ENCODE measurements at regions not wholly inside any gene's neighbourhood (a gene's known extent, or its start where the extent isn't known, plus 50 kb on each side); places are given as distances from the start of the nearest gene placed in this dataset.

DNA sequence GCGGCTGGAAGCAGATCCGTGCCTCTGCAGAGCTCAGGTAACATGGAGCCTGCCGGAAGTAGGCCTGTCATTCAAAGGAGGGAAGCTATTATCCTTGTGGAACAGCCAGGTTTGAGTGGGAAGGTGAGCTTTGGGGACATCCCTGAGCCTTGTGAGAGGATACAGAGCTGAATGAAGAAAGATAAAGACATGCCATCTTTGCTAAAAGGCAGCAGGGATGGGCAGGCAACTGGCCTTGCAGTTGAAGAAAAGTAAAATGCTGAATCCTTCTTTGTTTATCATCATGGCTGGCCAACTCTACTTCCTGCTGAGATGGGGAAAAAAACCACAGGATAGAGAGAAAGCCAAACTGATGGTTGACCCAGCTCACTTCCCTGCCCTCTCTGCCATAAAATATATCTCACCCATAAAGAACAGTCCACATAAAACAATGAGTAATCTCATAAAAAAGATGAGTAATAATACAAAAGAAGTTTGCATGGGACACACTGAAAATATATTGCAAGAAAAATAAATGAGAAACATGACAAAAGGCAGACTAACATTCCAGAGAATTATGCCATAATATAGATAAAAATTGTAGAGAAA, 226.3 kb downstream of the DLEU7 start:
- TF ChIP-seq, protein P1, sequence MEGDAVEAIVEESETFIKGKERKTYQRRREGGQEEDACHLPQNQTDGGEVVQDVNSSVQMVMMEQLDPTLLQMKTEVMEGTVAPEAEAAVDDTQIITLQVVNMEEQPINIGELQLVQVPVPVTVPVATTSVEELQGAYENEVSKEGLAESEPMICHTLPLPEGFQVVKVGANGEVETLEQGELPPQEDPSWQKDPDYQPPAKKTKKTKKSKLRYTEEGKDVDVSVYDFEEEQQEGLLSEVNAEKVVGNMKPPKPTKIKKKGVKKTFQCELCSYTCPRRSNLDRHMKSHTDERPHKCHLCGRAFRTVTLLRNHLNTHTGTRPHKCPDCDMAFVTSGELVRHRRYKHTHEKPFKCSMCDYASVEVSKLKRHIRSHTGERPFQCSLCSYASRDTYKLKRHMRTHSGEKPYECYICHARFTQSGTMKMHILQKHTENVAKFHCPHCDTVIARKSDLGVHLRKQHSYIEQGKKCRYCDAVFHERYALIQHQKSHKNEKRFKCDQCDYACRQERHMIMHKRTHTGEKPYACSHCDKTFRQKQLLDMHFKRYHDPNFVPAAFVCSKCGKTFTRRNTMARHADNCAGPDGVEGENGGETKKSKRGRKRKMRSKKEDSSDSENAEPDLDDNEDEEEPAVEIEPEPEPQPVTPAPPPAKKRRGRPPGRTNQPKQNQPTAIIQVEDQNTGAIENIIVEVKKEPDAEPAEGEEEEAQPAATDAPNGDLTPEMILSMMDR (IDR thresholded peaks at IDR 0.05): no peak
- TF ChIP-seq POLR2A (IDR thresholded peaks at IDR 0.05): no peak
- no peak for TF ChIP-seq POLR2AphosphoS5 (IDR thresholded peaks at IDR 0.05)
- no peak for TF ChIP-seq EP300 (IDR thresholded peaks at IDR 0.05)
